ENCODE measurements at regions not wholly inside any gene's neighbourhood (a gene's known extent, or its start where the extent isn't known, plus 50 kb on each side); places are given as distances from the start of the nearest gene placed in this dataset.

- no peak for TF ChIP-seq GABPB1 (CRISPR knock-in tag; IDR thresholded peaks at IDR 0.05)
- TF ChIP-seq SMAD4 (CRISPR knock-in tag; IDR thresholded peaks at IDR 0.05) = no peak
- no peak for TF ChIP-seq PRDM15 (CRISPR knock-in tag; IDR thresholded peaks at IDR 0.05)
- no peak for TF ChIP-seq SP1 (CRISPR knock-in tag; conservative IDR thresholded peaks at IDR 0.05)
- no peak for TF ChIP-seq E2F5 (CRISPR knock-in tag; IDR thresholded peaks at IDR 0.05)
- no peak for TF ChIP-seq HMGXB4 (CRISPR knock-in tag; IDR thresholded peaks at IDR 0.05)
- no peak for TF ChIP-seq CBFB (CRISPR knock-in tag; IDR thresholded peaks at IDR 0.05; ENCODE audit: low read depth)
- no peak for TF ChIP-seq FOXK1 (CRISPR knock-in tag; IDR thresholded peaks at IDR 0.05)
- TF ChIP-seq RORB (CRISPR knock-in tag; IDR thresholded peaks at IDR 0.05) = no peak
- TF ChIP-seq ZNF532 (CRISPR knock-in tag; IDR thresholded peaks at IDR 0.05; ENCODE audit: borderline replicate concordance) = no peak
- no peak for TF ChIP-seq PREB (CRISPR knock-in tag; IDR thresholded peaks at IDR 0.05; ENCODE audit: borderline replicate concordance)
- TF ChIP-seq ZNF138 (CRISPR knock-in tag; conservative IDR thresholded peaks at IDR 0.05) = no peak
- TF ChIP-seq FOXJ3 (CRISPR knock-in tag; IDR thresholded peaks at IDR 0.05; ENCODE audit: borderline replicate concordance) = no peak
- no peak for TF ChIP-seq CTCF (IDR thresholded peaks at IDR 0.05)
Measured at GRCh38 chr5:166211640-166212039, 2079.8 kb upstream of the WWC1 start (continued).
